ENCODE measurements at regions not wholly inside any gene's neighbourhood (a gene's known extent, or its start where the extent isn't known, plus 50 kb on each side); places are given as distances from the start of the nearest gene placed in this dataset.

GRCh38 chr6:66376001-66376400 lies 669.0 kb upstream of the EYS start:
- Mint-ChIP-seq H3K4me1 (no peaks in the 10 kb centered on the region), H3K4me3 (no peak overlapping the region), H3K27me3 (no peaks in the 10 kb centered on the region), H3K36me3 (ENCODE audit: low read depth) (no peaks in the 10 kb centered on the region), H3K9me3 (peaks cover 4% of the 10 kb centered on the region), H3K27ac (no peak overlapping the region)
- CTCF ChIA-PET = no interaction called here
- DNase-seq = no peak
- POLR2A ChIA-PET = no interaction called here

DNA sequence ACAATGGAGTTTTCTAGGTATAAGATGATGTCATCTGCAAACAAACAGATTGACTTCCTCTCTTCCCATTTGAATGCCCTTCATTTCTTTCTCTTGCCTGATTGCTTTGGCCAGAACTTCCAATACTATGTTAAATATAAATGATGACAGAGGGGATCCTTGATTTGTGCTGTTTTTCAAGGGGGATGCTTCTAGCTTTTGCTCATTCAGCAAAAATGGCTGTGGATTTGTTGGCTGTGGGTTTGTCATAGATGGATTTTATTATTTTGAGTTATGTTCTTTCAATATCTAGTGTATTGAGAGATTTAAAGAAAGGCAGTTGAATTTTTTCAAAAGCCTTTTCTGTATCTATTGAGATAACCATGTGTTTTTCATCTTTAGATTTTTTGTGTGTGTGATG lies 662.4 kb upstream of the EYS start:
- Mint-ChIP-seq H3K9me3 (peaks cover 5% of the 10 kb centered on the region), H3K4me3 (no peak overlapping the region), H3K27ac (no peak overlapping the region), H3K27me3 (no peaks in the 10 kb centered on the region), H3K4me1 (no peaks in the 10 kb centered on the region), H3K36me3 (ENCODE audit: low read depth) (no peaks in the 10 kb centered on the region)
- ChIA-PET CTCF (no interaction called here), POLR2A (no interaction called here)
- no peak for DNase-seq

DNA sequence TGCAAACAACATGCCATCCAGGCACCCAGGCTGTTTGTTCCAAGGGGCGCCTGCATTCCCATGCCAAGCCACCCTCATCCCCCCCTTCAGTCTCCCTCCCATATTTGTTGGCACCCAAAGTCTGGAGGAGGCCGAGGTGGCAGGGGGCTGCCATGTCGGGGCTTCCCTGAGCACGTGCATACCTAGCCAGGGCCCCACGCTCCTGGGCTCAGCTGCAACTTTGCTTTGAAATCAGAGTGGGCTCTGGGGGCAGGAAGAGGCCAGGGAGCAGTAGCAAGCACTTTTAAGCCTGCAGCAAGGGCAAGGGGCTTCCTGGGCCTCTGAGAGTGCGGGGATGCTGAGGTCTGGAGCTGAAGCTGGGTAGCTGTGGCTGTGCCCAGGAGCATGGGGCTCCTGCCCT lies 655.9 kb upstream of the EYS start:
- ChIA-PET POLR2A (no interaction called here), CTCF (no interaction called here)
- H3K27me3 Mint-ChIP-seq = no peaks in the 10 kb centered on the region
- peaks cover 7% of the 10 kb centered on the region for H3K9me3 Mint-ChIP-seq
- no peaks in the 10 kb centered on the region for H3K36me3 Mint-ChIP-seq (ENCODE audit: low read depth)
- no peak overlapping the region for H3K27ac Mint-ChIP-seq
- DNase-seq = no peak
- no peaks in the 10 kb centered on the region for H3K4me1 Mint-ChIP-seq
- H3K4me3 Mint-ChIP-seq = no peak overlapping the region

DNA sequence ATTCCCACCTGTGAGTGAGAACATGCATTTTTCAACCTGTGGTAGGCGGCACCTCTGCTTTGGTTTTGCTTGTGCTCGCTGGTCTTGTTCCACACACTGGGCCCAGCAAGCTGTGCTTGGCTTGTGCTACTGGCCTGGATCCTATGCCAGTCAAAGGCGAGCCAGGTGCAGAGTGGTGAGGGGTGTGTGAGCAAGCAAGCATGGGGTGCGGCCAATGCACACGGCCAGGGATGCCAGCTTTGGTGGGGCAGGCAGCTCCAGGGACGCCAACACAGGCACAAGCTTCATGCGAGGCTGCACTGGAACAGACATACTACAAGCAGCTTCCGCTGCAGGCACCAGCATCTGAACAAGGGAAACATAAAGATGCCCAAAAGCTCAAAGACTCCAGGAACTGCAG lies 654.9 kb upstream of the EYS start:
- no peaks in the 10 kb centered on the region for H3K27me3 Mint-ChIP-seq
- ChIA-PET POLR2A (no interaction called here), CTCF (no interaction called here)
- no peak for DNase-seq
- H3K4me3 Mint-ChIP-seq = no peak overlapping the region
- no peaks in the 10 kb centered on the region for H3K36me3 Mint-ChIP-seq (ENCODE audit: low read depth)
- H3K4me1 Mint-ChIP-seq = no peaks in the 10 kb centered on the region
- H3K9me3 Mint-ChIP-seq = peaks cover 9% of the 10 kb centered on the region
- no peak overlapping the region for H3K27ac Mint-ChIP-seq

GRCh38 chr6:66357781-66358180 lies 650.8 kb upstream of the EYS start:
- ChIA-PET CTCF (no interaction called here), POLR2A (no interaction called here)
- H3K4me3 Mint-ChIP-seq = no peak overlapping the region
- H3K9me3 Mint-ChIP-seq = peaks cover 7% of the 10 kb centered on the region
- no peaks in the 10 kb centered on the region for H3K27me3 Mint-ChIP-seq
- no peaks in the 10 kb centered on the region for H3K4me1 Mint-ChIP-seq
- H3K27ac Mint-ChIP-seq = no peak overlapping the region
- no peaks in the 10 kb centered on the region for H3K36me3 Mint-ChIP-seq (ENCODE audit: low read depth)
- no peak for DNase-seq

DNA sequence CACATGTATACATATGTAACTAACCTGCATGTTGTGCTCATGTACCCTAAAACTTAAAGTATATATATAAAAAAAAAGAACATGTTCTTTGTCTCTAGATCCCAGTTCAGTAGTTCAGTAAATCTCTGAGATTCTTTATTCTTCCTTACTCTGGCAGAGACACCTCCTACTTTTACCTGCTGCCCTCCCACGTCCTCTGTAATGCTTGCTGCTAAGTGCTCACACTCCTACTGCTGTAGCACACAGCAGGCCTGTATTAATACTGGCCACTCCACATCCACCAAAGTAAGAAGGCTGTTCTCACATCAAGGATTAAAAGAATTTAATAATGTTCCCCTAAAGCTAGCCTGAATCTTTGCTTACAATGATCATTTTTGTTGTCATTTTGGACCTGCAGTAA lies 648.4 kb upstream of the EYS start:
- Mint-ChIP-seq H3K4me3 (no peak overlapping the region), H3K27me3 (no peaks in the 10 kb centered on the region), H3K36me3 (ENCODE audit: low read depth) (no peaks in the 10 kb centered on the region), H3K27ac (no peak overlapping the region), H3K9me3 (peaks cover 5% of the 10 kb centered on the region), H3K4me1 (no peaks in the 10 kb centered on the region)
- POLR2A ChIA-PET = no interaction called here
- CTCF ChIA-PET = no interaction called here
- no peak for DNase-seq

DNA sequence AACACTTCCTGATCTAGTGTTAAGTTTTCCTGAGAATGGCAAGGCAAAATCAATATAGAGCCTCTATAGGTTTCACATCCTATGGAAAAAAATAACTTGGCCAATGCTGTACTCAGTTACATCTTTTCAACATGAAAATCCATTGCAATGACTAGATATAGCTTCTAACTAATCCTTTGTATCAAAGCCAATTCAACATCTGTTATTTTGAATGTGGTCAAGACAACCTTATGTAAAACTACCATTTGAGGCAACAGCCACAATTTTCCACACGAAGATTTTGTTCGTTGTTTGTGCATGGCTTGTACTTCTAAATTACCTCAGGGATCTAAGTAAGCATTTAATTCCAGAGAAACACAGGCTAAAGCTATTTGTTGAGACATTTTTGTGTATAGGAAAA lies 637.8 kb upstream of the EYS start:
- Mint-ChIP-seq H3K4me1 (no peaks in the 10 kb centered on the region), H3K4me3 (no peak overlapping the region), H3K27me3 (no peaks in the 10 kb centered on the region), H3K9me3 (peaks cover 10% of the 10 kb centered on the region), H3K36me3 (ENCODE audit: low read depth) (no peaks in the 10 kb centered on the region), H3K27ac (no peak overlapping the region)
- CTCF ChIA-PET = no interaction called here
- no peak for DNase-seq
- POLR2A ChIA-PET = no interaction called here

GRCh38 chr6:66340736-66341135 lies 633.7 kb upstream of the EYS start:
- Mint-ChIP-seq H3K27ac (no peak overlapping the region), H3K27me3 (no peaks in the 10 kb centered on the region), H3K4me3 (no peak overlapping the region), H3K36me3 (ENCODE audit: low read depth) (no peaks in the 10 kb centered on the region), H3K9me3 (peaks cover 13% of the 10 kb centered on the region), H3K4me1 (no peaks in the 10 kb centered on the region)
- no peak for DNase-seq
- CTCF ChIA-PET = no interaction called here
- POLR2A ChIA-PET = no interaction called here

DNA sequence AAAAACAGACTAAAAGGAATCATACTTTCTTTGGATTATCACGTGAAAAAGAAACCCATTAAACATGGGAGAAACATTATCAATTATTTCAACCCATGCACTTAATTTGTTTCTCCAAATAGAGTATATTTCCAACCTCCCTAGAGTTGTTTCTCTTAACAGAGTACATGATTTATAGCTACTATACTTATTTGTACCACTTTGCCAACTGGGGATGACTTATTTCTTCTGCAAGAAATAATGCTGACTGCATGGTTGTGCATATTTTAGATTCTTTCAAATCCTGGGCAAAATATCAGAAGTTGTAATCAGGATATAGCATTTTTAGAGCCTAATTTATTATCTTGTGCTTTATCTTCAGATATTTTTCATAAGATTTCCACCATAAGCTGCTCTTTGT lies 629.1 kb upstream of the EYS start:
- POLR2A ChIA-PET = no interaction called here
- H3K27ac Mint-ChIP-seq = no peak overlapping the region
- CTCF ChIA-PET = no interaction called here
- H3K9me3 Mint-ChIP-seq = peaks cover 6% of the 10 kb centered on the region
- no peaks in the 10 kb centered on the region for H3K27me3 Mint-ChIP-seq
- no peak for DNase-seq
- H3K36me3 Mint-ChIP-seq (ENCODE audit: low read depth) = no peaks in the 10 kb centered on the region
- no peaks in the 10 kb centered on the region for H3K4me1 Mint-ChIP-seq
- H3K4me3 Mint-ChIP-seq = no peak overlapping the region

DNA sequence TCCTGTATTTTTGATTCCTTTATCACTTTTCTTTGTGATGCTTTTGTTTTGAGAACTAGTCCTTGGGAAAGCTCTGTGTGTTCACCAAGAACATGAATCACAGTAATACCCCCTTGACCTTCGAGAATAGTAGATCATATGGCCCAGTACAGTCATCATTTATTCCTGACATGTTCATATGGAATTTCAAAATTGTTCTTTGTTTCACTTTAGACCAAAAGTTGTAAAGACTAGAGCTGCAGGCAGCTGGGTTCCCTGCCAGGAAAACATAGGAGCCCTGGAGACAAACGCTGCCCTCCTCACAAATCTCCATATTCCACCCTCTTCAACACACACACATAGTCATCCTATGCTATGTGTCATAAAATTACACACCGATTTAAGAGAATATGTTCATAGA lies 621.2 kb upstream of the EYS start:
- H3K9me3 Mint-ChIP-seq = peaks cover 2% of the 10 kb centered on the region
- H3K27me3 Mint-ChIP-seq = no peaks in the 10 kb centered on the region
- no peaks in the 10 kb centered on the region for H3K4me1 Mint-ChIP-seq
- POLR2A ChIA-PET = no interaction called here
- H3K36me3 Mint-ChIP-seq (ENCODE audit: low read depth) = no peaks in the 10 kb centered on the region
- no peak for DNase-seq
- CTCF ChIA-PET = no interaction called here
- no peak overlapping the region for H3K27ac Mint-ChIP-seq
- no peak overlapping the region for H3K4me3 Mint-ChIP-seq

DNA sequence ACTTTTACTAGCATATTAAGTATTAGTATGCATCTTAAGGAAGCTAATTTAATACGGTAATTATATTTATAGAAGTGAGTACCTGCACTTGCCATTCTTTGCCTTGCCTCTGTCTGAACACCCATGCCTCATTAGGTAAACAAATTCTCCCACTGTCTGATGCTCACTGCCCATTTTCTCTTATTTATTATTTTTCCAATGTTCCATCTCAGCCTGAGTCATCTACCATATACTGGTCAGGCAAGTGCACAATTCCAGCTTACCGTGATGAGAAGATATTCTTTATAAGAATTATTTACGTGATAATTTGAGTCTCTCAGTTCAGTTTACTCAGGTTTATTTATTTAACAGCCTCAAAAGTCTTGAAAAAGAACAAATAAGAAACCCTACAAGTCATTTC lies 619.2 kb upstream of the EYS start:
- Mint-ChIP-seq H3K27ac (no peak overlapping the region), H3K9me3 (peaks cover 2% of the 10 kb centered on the region), H3K4me3 (no peak overlapping the region), H3K27me3 (no peaks in the 10 kb centered on the region), H3K4me1 (no peaks in the 10 kb centered on the region), H3K36me3 (ENCODE audit: low read depth) (no peaks in the 10 kb centered on the region)
- POLR2A ChIA-PET = no interaction called here
- CTCF ChIA-PET = no interaction called here
- DNase-seq = no peak

DNA sequence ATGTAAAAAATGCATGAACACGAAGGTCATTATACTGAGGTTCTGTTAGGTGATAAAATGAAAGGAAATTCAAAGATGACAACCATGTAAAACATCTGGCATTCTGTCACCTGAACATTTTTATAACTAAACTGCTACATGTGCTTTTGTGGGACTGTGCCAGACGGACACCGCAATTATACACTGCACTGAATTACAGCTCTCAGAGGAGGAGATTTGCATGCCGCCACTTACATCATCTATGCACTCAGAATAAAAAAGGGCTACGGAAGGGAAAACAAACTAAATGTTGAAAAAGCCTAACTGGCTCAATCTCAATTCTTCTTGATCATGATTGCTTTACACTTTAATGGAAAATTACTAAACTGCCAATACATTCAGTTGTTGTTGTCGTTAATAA lies 614.0 kb upstream of the EYS start:
- POLR2A ChIA-PET = no interaction called here

GRCh38 chr6:66307490-66307889 lies 600.5 kb upstream of the EYS start:
- CTCF ChIA-PET = no interaction called here

More for the DNA sequence above, 614.0 kb upstream of the EYS start:
- H3K4me1 Mint-ChIP-seq = no peaks in the 10 kb centered on the region
- no peaks in the 10 kb centered on the region for H3K27me3 Mint-ChIP-seq
- no peak for DNase-seq
- H3K36me3 Mint-ChIP-seq (ENCODE audit: low read depth) = no peaks in the 10 kb centered on the region
- H3K27ac Mint-ChIP-seq = no peak overlapping the region
- no peak overlapping the region for H3K4me3 Mint-ChIP-seq
- H3K9me3 Mint-ChIP-seq = peaks cover 2% of the 10 kb centered on the region
- CTCF ChIA-PET = no interaction called here

GRCh38 chr6:66291905-66292304 lies 584.9 kb upstream of the EYS start:
- DNase-seq = no peak
- no peaks in the 10 kb centered on the region for H3K36me3 Mint-ChIP-seq (ENCODE audit: low read depth)
- POLR2A ChIA-PET = no interaction called here
- H3K27me3 Mint-ChIP-seq = no peaks in the 10 kb centered on the region
- H3K4me1 Mint-ChIP-seq = no peaks in the 10 kb centered on the region
- no peaks in the 10 kb centered on the region for H3K9me3 Mint-ChIP-seq
- H3K27ac Mint-ChIP-seq = no peak overlapping the region
- CTCF ChIA-PET = no interaction called here
- H3K4me3 Mint-ChIP-seq = no peak overlapping the region

More at GRCh38 chr6:66307490-66307889, 600.5 kb upstream of the EYS start:
- Mint-ChIP-seq H3K4me1 (no peaks in the 10 kb centered on the region), H3K27ac (no peak overlapping the region), H3K4me3 (no peak overlapping the region), H3K36me3 (ENCODE audit: low read depth) (no peaks in the 10 kb centered on the region), H3K9me3 (peaks cover 20% of the 10 kb centered on the region), H3K27me3 (no peaks in the 10 kb centered on the region)
- POLR2A ChIA-PET = no interaction called here
- DNase-seq = no peak

GRCh38 chr6:66289889-66290288 lies 582.9 kb upstream of the EYS start:
- DNase-seq = no peak
- no peak overlapping the region for H3K27ac Mint-ChIP-seq
- H3K4me1 Mint-ChIP-seq = no peaks in the 10 kb centered on the region
- H3K36me3 Mint-ChIP-seq (ENCODE audit: low read depth) = no peaks in the 10 kb centered on the region
- no peaks in the 10 kb centered on the region for H3K9me3 Mint-ChIP-seq
- no peaks in the 10 kb centered on the region for H3K27me3 Mint-ChIP-seq
- POLR2A ChIA-PET = no interaction called here
- no peak overlapping the region for H3K4me3 Mint-ChIP-seq
- CTCF ChIA-PET = no interaction called here
